IMR-90 (cell line): ENCODE measurements at regions not wholly inside any gene's neighbourhood (a gene's known extent, or its start where the extent isn't known, plus 50 kb on each side); places are given as distances from the start of the nearest gene placed in this dataset.

Source experiments
- ATAC-seq: fragments of 200-7000 bp; cut with Tn5 transposase; 2 replicates; pipeline ENCODE4 v1.9.1; 2020; ENCODE audit warnings: low read depth, mild to moderate bottlenecking, moderate library complexity
- BruUV-seq: library from RNA; stranded (reverse); fragments of 400-500 nt; replicated peaks from 2 replicates; lab custom pipeline; 2021; lab: Mats Ljungman, UMichigan
- CTCF ChIA-PET: fragments of 300-600 bp; formaldehyde crosslinking; extraction: SDS; loops from one replicate; lab custom pipeline; 2021; ENCODE audit warnings: antibody characterized with exemption; lab: Yijun Ruan, JAX
- POLR2A ChIA-PET: fragments of 300-600 bp; sonication (Branson Sonifier 250); formaldehyde crosslinking; loops from one replicate; lab custom pipeline; 2022; ENCODE audit warnings: antibody characterized with exemption; ENCODE audit not compliant: unreplicated experiment; lab: Charles Lee
- DNase-seq: peaks from one replicate; pipeline ENCODE4 v3.0.0; 2013
- H2AFZ ChIP-seq: replicated peaks from 2 replicates; pipeline ENCODE3; 2013; ENCODE audit warnings: low read length, mild to moderate bottlenecking; ENCODE audit not compliant: poor library complexity
- H2AK5ac ChIP-seq: 2 replicates; pipeline ENCODE4 v1.6.1; 2013; ENCODE audit warnings: low read depth, low read length, inconsistent platforms
- H2AK9ac ChIP-seq: replicated peaks from 2 replicates; pipeline ENCODE3; 2013; ENCODE audit warnings: mild to moderate bottlenecking, low read depth, low read length, moderate library complexity; ENCODE audit not compliant: poor library complexity
- H2BK120ac ChIP-seq: 2 replicates; pipeline ENCODE4 v1.6.1; 2013; ENCODE audit warnings: low read depth, low read length, inconsistent platforms
- H2BK15ac ChIP-seq: 3 replicates; pipeline ENCODE4 v1.6.1; 2013; ENCODE audit warnings: low read depth, low read length, inconsistent platforms
- H2BK20ac ChIP-seq: 2 replicates; pipeline ENCODE4 v1.6.1; 2013; ENCODE audit warnings: low read depth, mild to moderate bottlenecking, inconsistent platforms, low read length, moderate library complexity
- H2BK5ac ChIP-seq: 2 replicates; pipeline ENCODE4 v1.6.1; 2013; ENCODE audit warnings: mild to moderate bottlenecking, low read depth, low read length, inconsistent platforms; ENCODE audit not compliant: poor library complexity, severe bottlenecking
- H3K14ac ChIP-seq: replicated peaks from 2 replicates; pipeline ENCODE4 v1.6.1; 2013; ENCODE audit warnings: low read depth, low read length, inconsistent platforms
- H3K18ac ChIP-seq: 2 replicates; pipeline ENCODE4 v1.6.1; 2013; ENCODE audit warnings: low read depth, low read length, control low read depth
- H3K23ac ChIP-seq: 2 replicates; pipeline ENCODE4 v1.6.1; 2013; ENCODE audit warnings: low read depth, low read length, inconsistent platforms
- H3K27ac ChIP-seq: 2 replicates; pipeline ENCODE4 v1.5.1; 2013; ENCODE audit warnings: mild to moderate bottlenecking, control low read depth, low read length; ENCODE audit not compliant: insufficient read depth
- H3K27me3 ChIP-seq: 2 replicates; pipeline ENCODE4 v1.6.1; 2013; ENCODE audit warnings: low read length; ENCODE audit not compliant: control insufficient read depth, insufficient read depth
- H3K36me3 ChIP-seq: 2 replicates; pipeline ENCODE4 v1.6.1; 2013; ENCODE audit warnings: low read length, mixed read lengths; ENCODE audit not compliant: control insufficient read depth, insufficient read depth
- H3K4ac ChIP-seq: 2 replicates; pipeline ENCODE4 v1.6.1; 2013; ENCODE audit warnings: low read depth, low read length, inconsistent platforms
- H3K4me1 ChIP-seq: 2 replicates; pipeline ENCODE4 v1.6.1; 2013; ENCODE audit warnings: low read length, mixed read lengths; ENCODE audit not compliant: control insufficient read depth, insufficient read depth
- H3K4me2 ChIP-seq: 2 replicates; pipeline ENCODE4 v1.6.1; 2013; ENCODE audit warnings: low read depth, mild to moderate bottlenecking, control low read depth, low read length, moderate library complexity
- H3K4me3 ChIP-seq: 2 replicates; pipeline ENCODE4 v1.5.1; 2013; ENCODE audit warnings: low read depth, mild to moderate bottlenecking, control low read depth, low read length, moderate library complexity; ENCODE audit not compliant: insufficient read depth
- H3K56ac ChIP-seq: 2 replicates; pipeline ENCODE4 v1.6.1; 2013; ENCODE audit warnings: low read length, inconsistent platforms; ENCODE audit not compliant: insufficient read depth; ENCODE audit errors: extremely low read depth
- H3K79me1 ChIP-seq, 2 experiments: 2 replicates each; pipeline ENCODE4 v1.6.1; 2013; ENCODE audit warnings: low read length in 2 of 2, inconsistent platforms in 1 of 2, low read depth in 1 of 2
- H3K9ac ChIP-seq: 2 replicates; pipeline ENCODE4 v1.6.1; 2013; ENCODE audit warnings: low read depth, low read length, control low read depth
- H3K9me1 ChIP-seq: 2 replicates; pipeline ENCODE4 v1.6.1; 2013; ENCODE audit warnings: low read length, inconsistent platforms; ENCODE audit not compliant: insufficient read depth
- H3K9me3 ChIP-seq: 2 replicates; pipeline ENCODE4 v1.6.1; 2013; ENCODE audit warnings: low read length; ENCODE audit not compliant: control insufficient read depth, insufficient read depth
- H4K20me1 ChIP-seq: 2 replicates; pipeline ENCODE4 v1.6.1; 2013; ENCODE audit warnings: low read length, inconsistent platforms; ENCODE audit not compliant: insufficient read depth
- H4K5ac ChIP-seq: 2 replicates; pipeline ENCODE4 v1.6.1; 2013; ENCODE audit warnings: mild to moderate bottlenecking, low read depth, low read length, control low read depth
- H4K8ac ChIP-seq, 2 experiments: 2 replicates each; pipeline ENCODE4 v1.6.1; 2013; ENCODE audit warnings: low read depth in 2 of 2, low read length in 2 of 2, control low read depth in 1 of 2, inconsistent platforms in 1 of 2
- H4K91ac ChIP-seq: 2 replicates; pipeline ENCODE4 v1.6.1; 2013; ENCODE audit warnings: low read depth, low read length, inconsistent platforms; ENCODE audit not compliant: insufficient read depth
- BHLHE40 ChIP-seq: fragments of 150-350 bp; IDR thresholded peaks from 2 replicates; pipeline ENCODE4 v1.6.1; 2016; ENCODE audit warnings: mild to moderate bottlenecking, low read depth, low read length
- CEBPB ChIP-seq: IDR thresholded peaks from 2 replicates; pipeline ENCODE4 v1.6.1; 2012; ENCODE audit warnings: low read depth, low read length, improper control_type of control experiment
- CHD1 ChIP-seq: IDR thresholded peaks from 2 replicates; pipeline ENCODE4 v1.6.1; 2012; ENCODE audit warnings: low read depth, low read length, improper control_type of control experiment
- FOS ChIP-seq: fragments of 150-350 bp; IDR thresholded peaks from 2 replicates; pipeline ENCODE4 v1.6.1; 2016; ENCODE audit warnings: low read depth, low read length
- MAFK ChIP-seq: IDR thresholded peaks from 2 replicates; pipeline ENCODE4 v1.6.1; 2012; ENCODE audit warnings: low read depth, low read length, improper control_type of control experiment
- MAZ ChIP-seq: IDR thresholded peaks from 2 replicates; pipeline ENCODE4 v1.6.1; 2012; ENCODE audit warnings: low read depth, mild to moderate bottlenecking, low read length, improper control_type of control experiment, moderate library complexity, borderline replicate concordance
- MXI1 ChIP-seq: IDR thresholded peaks from 2 replicates; pipeline ENCODE4 v1.6.1; 2012; ENCODE audit warnings: low read depth, mild to moderate bottlenecking, low read length, moderate library complexity, borderline replicate concordance
- NFE2L2 ChIP-seq: fragments of 150-350 bp; IDR thresholded peaks from 2 replicates; pipeline ENCODE4 v1.6.1; 2016; ENCODE audit warnings: low read depth, mild to moderate bottlenecking, low read length
- SMC3 ChIP-seq: fragments of 150-350 bp; IDR thresholded peaks from 2 replicates; pipeline ENCODE4 v1.6.1; 2016; ENCODE audit warnings: low read depth, mild to moderate bottlenecking, antibody characterized with exemption, low read length, moderate library complexity
- WGBS, 2 experiments: methylation state at CpG; one replicate each; pipeline versions ENCODE4 v1.1.5 to v1.1.7; 2013; ENCODE audit warnings: missing lambda C conversion rate in 2 of 2; ENCODE audit not compliant: insufficient read length in 1 of 2; ENCODE audit errors: extremely low coverage in 2 of 2; 5-methylcytosine and 5-hydroxymethylcytosine counted together
- dilution Hi-C: fragments of 300-500 bp; cut with HindIII; formaldehyde crosslinking; loops from one replicate; pipeline ENCODE4 v1.14.3; 2018; ENCODE audit warnings: low sequenced_read_pairs; ENCODE audit not compliant: unreplicated experiment
- in situ Hi-C: fragments of 300-500 bp; cut with MboI; formaldehyde crosslinking; loops from 3 replicates; pipeline ENCODE4 v1.14.3; 2019; ENCODE audit warnings: low sequenced_read_pairs, inconsistent platforms, mixed read lengths
- intact Hi-C: fragments of 100-400 bp; cut with micrococcal nuclease; formaldehyde crosslinking; loops from 2 replicates; pipeline ENCODE4 v1.10.0; 2022
- TF ChIP-seq, protein P1 (sequence below): conservative IDR thresholded peaks from 2 replicates; pipeline ENCODE4 v1.5.1; 2012; ENCODE audit warnings: mild to moderate bottlenecking, low read depth, low read length, improper control_type of control experiment
- TF ChIP-seq, protein P2 (sequence below): fragments of 150-350 bp; IDR thresholded peaks from 2 replicates; pipeline ENCODE4 v1.6.1; 2016; ENCODE audit warnings: low read depth, mild to moderate bottlenecking, low read length, moderate library complexity, borderline replicate concordance
- TF ChIP-seq, protein P3 (sequence below): fragments of 150-350 bp; IDR thresholded peaks from 2 replicates; pipeline ENCODE4 v1.6.1; 2017; ENCODE audit warnings: mild to moderate bottlenecking, antibody characterized with exemption, low read length, low read depth

DNA sequence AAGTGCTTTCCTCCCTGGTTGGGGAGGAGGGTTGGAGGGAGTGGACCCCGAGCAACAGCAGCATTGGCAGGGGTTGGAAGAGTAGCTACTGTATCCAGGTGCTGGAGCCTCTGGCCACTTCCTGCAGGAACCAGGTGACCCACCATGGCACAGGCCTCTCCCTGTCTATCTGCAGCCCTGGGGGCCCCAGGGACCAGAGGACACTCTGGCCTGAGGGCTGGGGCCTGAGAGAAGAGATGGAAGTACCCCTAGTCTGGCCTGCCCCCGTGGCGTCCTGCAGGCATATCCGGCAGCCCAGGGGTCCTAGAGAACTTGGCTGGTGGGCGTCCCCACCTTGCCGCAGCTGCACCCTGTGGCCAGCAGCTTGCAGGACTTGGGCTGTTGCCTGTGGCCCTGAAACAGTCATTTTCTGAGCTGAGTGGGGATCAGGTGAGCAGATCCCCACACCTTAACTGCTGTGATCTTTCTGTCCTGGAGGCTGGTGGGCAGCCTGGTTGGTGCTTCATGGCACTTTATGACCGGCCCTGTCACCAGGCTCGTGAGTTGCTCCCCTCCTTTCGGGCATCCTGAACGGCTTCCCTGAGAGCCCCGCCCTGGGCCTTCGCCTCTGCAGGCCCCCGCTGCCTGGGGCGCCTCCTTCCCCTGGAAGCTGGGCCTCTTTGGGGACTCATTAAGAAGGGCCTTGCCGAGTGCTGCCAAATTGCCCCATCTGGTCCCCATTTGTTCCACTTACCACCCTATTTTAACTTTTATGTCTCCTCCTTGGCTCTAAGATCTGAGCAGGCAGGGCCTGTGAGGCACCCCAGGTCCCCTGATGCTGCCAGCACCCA is 298.6 kb downstream of the SEC14L1 start:
- TF ChIP-seq, protein P1, sequence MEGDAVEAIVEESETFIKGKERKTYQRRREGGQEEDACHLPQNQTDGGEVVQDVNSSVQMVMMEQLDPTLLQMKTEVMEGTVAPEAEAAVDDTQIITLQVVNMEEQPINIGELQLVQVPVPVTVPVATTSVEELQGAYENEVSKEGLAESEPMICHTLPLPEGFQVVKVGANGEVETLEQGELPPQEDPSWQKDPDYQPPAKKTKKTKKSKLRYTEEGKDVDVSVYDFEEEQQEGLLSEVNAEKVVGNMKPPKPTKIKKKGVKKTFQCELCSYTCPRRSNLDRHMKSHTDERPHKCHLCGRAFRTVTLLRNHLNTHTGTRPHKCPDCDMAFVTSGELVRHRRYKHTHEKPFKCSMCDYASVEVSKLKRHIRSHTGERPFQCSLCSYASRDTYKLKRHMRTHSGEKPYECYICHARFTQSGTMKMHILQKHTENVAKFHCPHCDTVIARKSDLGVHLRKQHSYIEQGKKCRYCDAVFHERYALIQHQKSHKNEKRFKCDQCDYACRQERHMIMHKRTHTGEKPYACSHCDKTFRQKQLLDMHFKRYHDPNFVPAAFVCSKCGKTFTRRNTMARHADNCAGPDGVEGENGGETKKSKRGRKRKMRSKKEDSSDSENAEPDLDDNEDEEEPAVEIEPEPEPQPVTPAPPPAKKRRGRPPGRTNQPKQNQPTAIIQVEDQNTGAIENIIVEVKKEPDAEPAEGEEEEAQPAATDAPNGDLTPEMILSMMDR, result no peak
- TF ChIP-seq, protein P2, sequence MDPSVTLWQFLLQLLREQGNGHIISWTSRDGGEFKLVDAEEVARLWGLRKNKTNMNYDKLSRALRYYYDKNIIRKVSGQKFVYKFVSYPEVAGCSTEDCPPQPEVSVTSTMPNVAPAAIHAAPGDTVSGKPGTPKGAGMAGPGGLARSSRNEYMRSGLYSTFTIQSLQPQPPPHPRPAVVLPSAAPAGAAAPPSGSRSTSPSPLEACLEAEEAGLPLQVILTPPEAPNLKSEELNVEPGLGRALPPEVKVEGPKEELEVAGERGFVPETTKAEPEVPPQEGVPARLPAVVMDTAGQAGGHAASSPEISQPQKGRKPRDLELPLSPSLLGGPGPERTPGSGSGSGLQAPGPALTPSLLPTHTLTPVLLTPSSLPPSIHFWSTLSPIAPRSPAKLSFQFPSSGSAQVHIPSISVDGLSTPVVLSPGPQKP, result no peak
- TF ChIP-seq MXI1, result no peak
- no peak for TF ChIP-seq MAZ
- TF ChIP-seq SMC3, result no peak
- no peak for TF ChIP-seq NFE2L2
- TF ChIP-seq CHD1, result no peak
- TF ChIP-seq, protein P3, sequence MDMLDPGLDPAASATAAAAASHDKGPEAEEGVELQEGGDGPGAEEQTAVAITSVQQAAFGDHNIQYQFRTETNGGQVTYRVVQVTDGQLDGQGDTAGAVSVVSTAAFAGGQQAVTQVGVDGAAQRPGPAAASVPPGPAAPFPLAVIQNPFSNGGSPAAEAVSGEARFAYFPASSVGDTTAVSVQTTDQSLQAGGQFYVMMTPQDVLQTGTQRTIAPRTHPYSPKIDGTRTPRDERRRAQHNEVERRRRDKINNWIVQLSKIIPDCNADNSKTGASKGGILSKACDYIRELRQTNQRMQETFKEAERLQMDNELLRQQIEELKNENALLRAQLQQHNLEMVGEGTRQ, result no peak
- no peak for TF ChIP-seq FOS
- no peak for TF ChIP-seq MAFK
- no peak for TF ChIP-seq BHLHE40
- TF ChIP-seq CEBPB, result no peak
- intact Hi-C loops (no loop called here), dilution Hi-C loops (no loop called here), in situ Hi-C loops (no loop called here)
- H4K5ac ChIP-seq, result no peak overlapping the region
- no peak overlapping the region for H2BK5ac ChIP-seq
- H2BK20ac ChIP-seq, result no peak overlapping the region
- peaks cover 47 to 94% of the 10 kb centered on the region in 2 experiments for H3K79me1 ChIP-seq
- no peak overlapping the region for H3K23ac ChIP-seq
- no peak overlapping the region for H3K9ac ChIP-seq
- H2AFZ ChIP-seq, result no peak overlapping the region
- H3K18ac ChIP-seq, result no peak overlapping the region
- no peak overlapping the region for H3K4me3 ChIP-seq
- H3K9me3 ChIP-seq, result no peaks in the 10 kb centered on the region
- no TSS peak for BruUV-seq
- H2AK5ac ChIP-seq, result no peak overlapping the region
- no peak overlapping the region for H2BK15ac ChIP-seq
- POLR2A ChIA-PET, result no interaction called here
- H2AK9ac ChIP-seq, result no peak overlapping the region
- H3K56ac ChIP-seq, result no peak overlapping the region
- no peak overlapping the region for H3K14ac ChIP-seq
- peaks cover 96% of the 10 kb centered on the region for H4K20me1 ChIP-seq
- H4K91ac ChIP-seq, result no peak overlapping the region
- no peak overlapping the region for H4K8ac ChIP-seq
- no peak overlapping the region for H3K4ac ChIP-seq
- no peak overlapping the region for H3K27ac ChIP-seq
- 77% methylated on average over 10 of the region's 15 CpGs; no CpG with 5 or more reads in 1 of the 2 experiments for WGBS, 2 experiments
- peaks cover 30% of the 10 kb centered on the region for H3K9me1 ChIP-seq
- DNase-seq (no peak), ATAC-seq (no peak)
- H3K36me3 ChIP-seq, result peaks cover 14% of the 10 kb centered on the region; the same call in 1 of the 2 replicates
- CTCF ChIA-PET, result no interaction called here
- no peak overlapping the region for H2BK120ac ChIP-seq
- no peak overlapping the region for H3K4me2 ChIP-seq
- H3K27me3 ChIP-seq, result no peaks in the 10 kb centered on the region
- peaks cover 50% of the 10 kb centered on the region for H3K4me1 ChIP-seq
